ENCODE measurements at regions not wholly inside any gene's neighbourhood (a gene's known extent, or its start where the extent isn't known, plus 50 kb on each side); places are given as distances from the start of the nearest gene placed in this dataset.

DNA sequence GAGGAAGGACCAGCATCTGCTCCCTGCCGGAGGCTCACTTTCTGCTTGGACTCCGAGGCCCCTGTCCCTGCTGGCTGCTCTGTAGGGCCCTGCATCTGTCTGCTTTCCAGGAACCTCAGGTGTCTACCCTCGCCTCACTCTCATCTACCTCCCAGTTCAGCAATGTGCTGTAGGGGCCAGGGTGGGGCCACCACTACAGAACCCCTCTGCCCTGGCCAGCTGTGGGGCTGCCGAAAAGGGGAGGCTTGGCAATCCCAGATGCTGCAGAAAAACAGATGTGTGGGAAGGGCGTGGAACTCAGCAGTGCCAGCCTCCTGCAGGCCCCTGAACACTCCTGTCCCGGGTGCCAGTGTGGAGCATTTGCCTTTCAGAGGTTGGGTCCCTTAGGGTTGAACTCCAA, 80.1 kb upstream of the ZNF469 start:
- DNase-seq (ENCODE audit: low read depth in 1 of 2, low spot score in 2 of 2) (no peak), FAIRE-seq (no peak)
- H4K8ac ChIP-seq (ENCODE audit: extremely low read depth, insufficient read depth, low read length), result no peak overlapping the region
- POLR2A ChIA-PET (ENCODE audit: partially characterized antibody), result no interaction called here
- 84% methylated on average over 6 of the region's 6 CpGs; no CpG with 5 or more reads in 1 of the 2 experiments for WGBS, 2 experiments (ENCODE audit: extremely low coverage in 1 of 2, insufficient coverage in 1 of 2, insufficient read length in 1 of 2, insufficient replicate concordance in 2 of 2, low coverage in 1 of 2, low lambda C conversion rate in 2 of 2, missing lambda C conversion rate in 1 of 2)
- no peak overlapping the region for H3K56ac ChIP-seq (replicated peaks; ENCODE audit: insufficient read length, low read depth, low read length)
- H3K79me1 ChIP-seq (ENCODE audit: low read depth, low read length), result peaks cover 3% of the 10 kb centered on the region; the same call in 1 of the 2 replicates
- H3K9me3 ChIP-seq (ENCODE audit: insufficient read depth in 2 of 2, low read depth in 1 of 2, low read length in 1 of 2), result peaks cover 6 to 7% of the 10 kb centered on the region in 2 experiments; a peak in 2 of 4 replicates
- no peak overlapping the region for H2AFZ ChIP-seq (ENCODE audit: low read length)
- no peak overlapping the region for H3K4ac ChIP-seq (replicated peaks; ENCODE audit: insufficient read length, low read depth, low read length)
- H4K20me1 ChIP-seq (replicated peaks in 1 of 2; ENCODE audit: control insufficient read depth in 1 of 2, insufficient read depth in 2 of 2, low read length in 2 of 2), result peaks cover 0 to 5% of the 10 kb centered on the region in 2 experiments
- H3K23me2 ChIP-seq (ENCODE audit: low read depth, low read length), result no peaks in the 10 kb centered on the region
- no peak overlapping the region for H2BK120ac ChIP-seq (replicated peaks; ENCODE audit: low read depth, low read length)
- no peaks in the 10 kb centered on the region for H3K27me3 ChIP-seq (replicated peaks in 1 of 4; ENCODE audit: control insufficient read depth in 3 of 4, extremely low read depth in 1 of 4, insufficient read depth in 3 of 4, low read length in 3 of 4)
- no peak overlapping the region for H3K9ac ChIP-seq (replicated peaks in 1 of 4; ENCODE audit: extremely low read depth in 1 of 4, low read depth in 3 of 4, low read length in 3 of 4)
- no peak overlapping the region for H3K4me2 ChIP-seq (ENCODE audit: insufficient read depth in 1 of 2, low read depth in 2 of 2, low read length in 2 of 2)
- no peak overlapping the region for H2BK12ac ChIP-seq (ENCODE audit: low read depth, low read length)
- no peaks in the 10 kb centered on the region; a peak in 1 of 8 replicates for H3K36me3 ChIP-seq (ENCODE audit: control insufficient read depth in 2 of 4, insufficient read depth in 4 of 4, low read length in 3 of 4)
- H3K23ac ChIP-seq (ENCODE audit: insufficient read length), result no peak overlapping the region
- H2BK20ac ChIP-seq (ENCODE audit: low read length), result no peak overlapping the region
- no peak overlapping the region for H2AK5ac ChIP-seq (ENCODE audit: low read depth, low read length)
- CTCF ChIA-PET (ENCODE audit: partially characterized antibody), result no interaction called here
- H3K14ac ChIP-seq (ENCODE audit: insufficient read length), result no peak overlapping the region
- H4K5ac ChIP-seq (ENCODE audit: insufficient read length, low read depth, low read length), result no peak overlapping the region
- H4K91ac ChIP-seq (replicated peaks; ENCODE audit: insufficient read length, low read length), result no peak overlapping the region
- H3K18ac ChIP-seq (ENCODE audit: extremely low read depth, low read length), result no peak overlapping the region
- no peak overlapping the region for H3K27ac ChIP-seq (ENCODE audit: low read depth, low read length)
- H3K4me1 ChIP-seq (replicated peaks in 1 of 4; ENCODE audit: control insufficient read depth in 3 of 4, insufficient read depth in 4 of 4, low read length in 3 of 4), result no peaks in the 10 kb centered on the region; a peak in 1 of 7 replicates
- no peak overlapping the region; the same call in 1 of the 2 replicates for H2BK5ac ChIP-seq (ENCODE audit: low read depth, low read length)
- no peak overlapping the region for H2BK15ac ChIP-seq (ENCODE audit: low read length)
- no peak overlapping the region for H3K4me3 ChIP-seq (ENCODE audit: extremely low read depth in 1 of 4, insufficient read depth in 2 of 4, low read depth in 3 of 4, low read length in 4 of 4)
- no peaks in the 10 kb centered on the region for H3K79me2 ChIP-seq (ENCODE audit: control insufficient read depth in 1 of 2, insufficient read depth in 2 of 2, low read length in 2 of 2)
- TF ChIP-seq SP1 (IDR thresholded peaks at IDR 0.05; ENCODE audit: low read depth, low read length) (no peak), RXRA (IDR thresholded peaks at IDR 0.05; ENCODE audit: insufficient read depth, low read depth, low read length) (no peak), CTBP2 (IDR thresholded peaks at IDR 0.05; ENCODE audit: borderline replicate concordance, insufficient read depth, insufficient read length, low read length) (no peak), CEBPB (IDR thresholded peaks at IDR 0.05; ENCODE audit: low read depth, low read length) (no peak), ASH2L (IDR thresholded peaks at IDR 0.05; ENCODE audit: low read length) (no peak), KDM1A (IDR thresholded peaks at IDR 0.05; ENCODE audit: borderline replicate concordance, low read length) (no peak), CBX8 (IDR thresholded peaks at IDR 0.05; ENCODE audit: borderline replicate concordance, low read depth, low read length) (no peak), RBBP5 (IDR thresholded peaks at IDR 0.05; ENCODE audit: borderline replicate concordance, low read depth, low read length) (no peak)
- TF ChIP-seq, protein P1, sequence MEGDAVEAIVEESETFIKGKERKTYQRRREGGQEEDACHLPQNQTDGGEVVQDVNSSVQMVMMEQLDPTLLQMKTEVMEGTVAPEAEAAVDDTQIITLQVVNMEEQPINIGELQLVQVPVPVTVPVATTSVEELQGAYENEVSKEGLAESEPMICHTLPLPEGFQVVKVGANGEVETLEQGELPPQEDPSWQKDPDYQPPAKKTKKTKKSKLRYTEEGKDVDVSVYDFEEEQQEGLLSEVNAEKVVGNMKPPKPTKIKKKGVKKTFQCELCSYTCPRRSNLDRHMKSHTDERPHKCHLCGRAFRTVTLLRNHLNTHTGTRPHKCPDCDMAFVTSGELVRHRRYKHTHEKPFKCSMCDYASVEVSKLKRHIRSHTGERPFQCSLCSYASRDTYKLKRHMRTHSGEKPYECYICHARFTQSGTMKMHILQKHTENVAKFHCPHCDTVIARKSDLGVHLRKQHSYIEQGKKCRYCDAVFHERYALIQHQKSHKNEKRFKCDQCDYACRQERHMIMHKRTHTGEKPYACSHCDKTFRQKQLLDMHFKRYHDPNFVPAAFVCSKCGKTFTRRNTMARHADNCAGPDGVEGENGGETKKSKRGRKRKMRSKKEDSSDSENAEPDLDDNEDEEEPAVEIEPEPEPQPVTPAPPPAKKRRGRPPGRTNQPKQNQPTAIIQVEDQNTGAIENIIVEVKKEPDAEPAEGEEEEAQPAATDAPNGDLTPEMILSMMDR (IDR thresholded peaks at IDR 0.05; ENCODE audit: control extremely low read depth in 1 of 3, insufficient read depth in 1 of 3, low read depth in 1 of 3, low read length in 3 of 3), result no peak
- TF ChIP-seq, protein P2, sequence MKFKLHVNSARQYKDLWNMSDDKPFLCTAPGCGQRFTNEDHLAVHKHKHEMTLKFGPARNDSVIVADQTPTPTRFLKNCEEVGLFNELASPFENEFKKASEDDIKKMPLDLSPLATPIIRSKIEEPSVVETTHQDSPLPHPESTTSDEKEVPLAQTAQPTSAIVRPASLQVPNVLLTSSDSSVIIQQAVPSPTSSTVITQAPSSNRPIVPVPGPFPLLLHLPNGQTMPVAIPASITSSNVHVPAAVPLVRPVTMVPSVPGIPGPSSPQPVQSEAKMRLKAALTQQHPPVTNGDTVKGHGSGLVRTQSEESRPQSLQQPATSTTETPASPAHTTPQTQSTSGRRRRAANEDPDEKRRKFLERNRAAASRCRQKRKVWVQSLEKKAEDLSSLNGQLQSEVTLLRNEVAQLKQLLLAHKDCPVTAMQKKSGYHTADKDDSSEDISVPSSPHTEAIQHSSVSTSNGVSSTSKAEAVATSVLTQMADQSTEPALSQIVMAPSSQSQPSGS (IDR thresholded peaks at IDR 0.05; ENCODE audit: low read length), result no peak

All from H1 (cell line).